ENCODE measurements at regions not wholly inside any gene's neighbourhood (a gene's known extent, or its start where the extent isn't known, plus 50 kb on each side); places are given as distances from the start of the nearest gene placed in this dataset.

GRCh38 chr7:54811846-54812254 is 52.8 kb upstream of the SEC61G start:
- TF ChIP-seq TAF1 (IDR thresholded peaks at IDR 0.05; ENCODE audit: low read depth) (no peak), EZH2 (IDR thresholded peaks at IDR 0.05; ENCODE audit: borderline replicate concordance, insufficient read depth, low read length, poor library complexity, severe bottlenecking) (no peak), EP300 (conservative IDR thresholded peaks at IDR 0.05; ENCODE audit: poor library complexity, severe bottlenecking) (no peak), CTCF (IDR thresholded peaks at IDR 0.05; ENCODE audit: poor library complexity, severe bottlenecking) (no peak), REST (IDR thresholded peaks at IDR 0.05; ENCODE audit: borderline replicate concordance) (no peak), MXI1 (conservative IDR thresholded peaks at IDR 0.05; ENCODE audit: poor library complexity, severe bottlenecking) (no peak), POLR2AphosphoS5 (IDR thresholded peaks at IDR 0.05) (no peak), RAD21 (conservative IDR thresholded peaks at IDR 0.05) (no peak), SMC3 (conservative IDR thresholded peaks at IDR 0.05; ENCODE audit: poor library complexity) (no peak)
- no peak overlapping the region for H3K4me3 ChIP-seq (ENCODE audit: low read length)
- no peaks in the 10 kb centered on the region for H3K36me3 ChIP-seq (ENCODE audit: insufficient read depth, low read length)
- no peaks in the 10 kb centered on the region for H3K9me2 ChIP-seq (ENCODE audit: insufficient read depth, low read length)
- no peaks in the 10 kb centered on the region for H3K27me3 ChIP-seq (ENCODE audit: insufficient read depth, low read depth, low read length)
- H3K79me2 ChIP-seq (replicated peaks; ENCODE audit: insufficient read depth, low read length) = no peaks in the 10 kb centered on the region
- no peaks in the 10 kb centered on the region for H4K20me1 ChIP-seq (ENCODE audit: insufficient read depth)
- no peaks in the 10 kb centered on the region for H3F3A ChIP-seq (ENCODE audit: insufficient read depth, low read length, poor library complexity, severe bottlenecking)
- H3K4me2 ChIP-seq (ENCODE audit: low read length) = no peak overlapping the region
- H3K9ac ChIP-seq (ENCODE audit: low read length) = no peak overlapping the region
- no peaks in the 10 kb centered on the region for H3K9me3 ChIP-seq (ENCODE audit: low read length)
- H2AFZ ChIP-seq (ENCODE audit: low read depth, low read length) = no peak overlapping the region
- H3K27ac ChIP-seq (ENCODE audit: low read length) = no peak overlapping the region

DNA sequence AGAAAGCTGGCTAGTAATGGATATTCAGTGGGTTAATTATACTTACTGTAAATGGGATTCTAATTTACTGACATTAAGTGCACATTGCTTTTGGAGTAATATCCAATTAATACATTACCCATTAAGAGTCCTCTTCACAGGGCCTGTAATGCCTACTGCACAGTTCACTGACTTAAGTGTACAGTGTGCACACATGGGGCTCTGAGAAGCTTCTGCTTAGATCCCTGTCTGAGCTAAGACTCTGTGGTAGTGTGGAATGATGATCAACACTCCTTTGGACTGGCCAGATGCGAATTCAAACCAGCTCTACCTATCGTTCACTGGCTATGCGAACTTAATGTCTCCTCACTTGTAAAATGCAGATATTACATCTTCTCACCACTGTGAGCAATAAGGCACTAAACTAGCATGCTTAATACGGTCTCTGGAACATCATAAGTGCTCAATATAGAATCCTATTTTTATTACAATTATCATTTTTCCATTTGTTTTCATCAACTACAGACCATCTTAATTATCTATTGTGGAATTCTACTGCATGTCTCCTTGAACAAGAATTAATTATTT is 53.8 kb upstream of the SEC61G start:
- Histone ChIP-seq H2AFZ (ENCODE audit: low read depth, low read length) (no peak overlapping the region), H3K79me2 (replicated peaks; ENCODE audit: insufficient read depth, low read length) (no peaks in the 10 kb centered on the region), H3K9me3 (ENCODE audit: low read length) (no peaks in the 10 kb centered on the region), H3K36me3 (ENCODE audit: insufficient read depth, low read length) (no peaks in the 10 kb centered on the region), H4K20me1 (ENCODE audit: insufficient read depth) (no peaks in the 10 kb centered on the region), H3F3A (ENCODE audit: insufficient read depth, low read length, poor library complexity, severe bottlenecking) (no peaks in the 10 kb centered on the region), H3K4me3 (ENCODE audit: low read length) (no peak overlapping the region), H3K9me2 (ENCODE audit: insufficient read depth, low read length) (no peaks in the 10 kb centered on the region), H3K9ac (ENCODE audit: low read length) (no peak overlapping the region), H3K27ac (ENCODE audit: low read length) (no peak overlapping the region), H3K27me3 (ENCODE audit: insufficient read depth, low read depth, low read length) (no peaks in the 10 kb centered on the region), H3K4me2 (ENCODE audit: low read length) (no peak overlapping the region)
- no peak for TF ChIP-seq EZH2 (IDR thresholded peaks at IDR 0.05; ENCODE audit: borderline replicate concordance, insufficient read depth, low read length, poor library complexity, severe bottlenecking)
- TF ChIP-seq EP300 (conservative IDR thresholded peaks at IDR 0.05; ENCODE audit: poor library complexity, severe bottlenecking) = no peak
